Cerebellar cortex (tissue), 1 donor: ENCODE measurements at regions not wholly inside any gene's neighbourhood (a gene's known extent, or its start where the extent isn't known, plus 50 kb on each side); places are given as distances from the start of the nearest gene placed in this dataset.
"Not testable (repeated sequence)": the region's sequence is repeated elsewhere in the genome, so short reads cannot be mapped to it uniquely, and the experiment has no call there.

Source experiments
- DNase-seq: peaks from one replicate; pipeline ENCODE4 v3.0.0-alpha.2; 2015; ENCODE audit warnings: low spot score

DNA sequence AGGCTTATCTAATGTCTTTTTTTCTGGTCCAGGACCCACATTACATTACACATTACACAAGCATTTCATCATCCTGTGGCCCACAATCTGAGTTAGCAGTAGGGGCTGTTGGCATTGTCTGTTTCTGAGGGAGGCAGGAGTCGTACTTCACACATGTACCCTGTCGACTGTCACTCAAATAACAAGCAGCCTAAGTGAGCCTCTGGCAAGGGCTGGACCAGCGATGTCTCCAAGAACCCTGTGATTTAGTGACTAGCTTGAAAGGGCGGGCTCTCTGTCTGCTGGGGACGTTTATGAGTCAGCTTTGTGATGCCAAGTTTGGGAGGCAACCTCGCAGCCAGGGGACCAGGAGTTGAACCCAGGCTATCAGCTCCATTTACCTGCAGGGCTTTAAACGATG is 251.4 kb downstream of the HS3ST3B1 start:
- no peak for DNase-seq

DNA sequence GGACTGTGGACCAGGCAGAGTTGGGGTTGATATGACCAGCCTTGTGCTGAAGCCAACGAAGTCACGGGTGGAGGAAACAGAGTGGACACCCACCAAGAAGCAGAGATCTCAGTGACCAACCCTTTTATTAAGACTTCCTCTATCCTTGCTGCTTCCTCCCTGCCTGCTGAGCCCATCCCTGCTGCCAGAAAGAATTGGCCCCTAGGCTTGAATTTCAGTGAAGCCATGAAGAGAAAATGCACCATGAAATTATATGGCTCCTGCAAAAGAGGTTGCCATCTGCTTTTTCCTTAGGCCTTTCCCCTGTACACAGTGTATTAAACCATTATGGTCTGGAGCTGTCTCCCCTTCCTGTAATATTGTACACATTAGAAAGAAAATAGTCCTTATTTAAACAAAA is 246.7 kb downstream of the HS3ST3B1 start:
- no peak for DNase-seq

DNA sequence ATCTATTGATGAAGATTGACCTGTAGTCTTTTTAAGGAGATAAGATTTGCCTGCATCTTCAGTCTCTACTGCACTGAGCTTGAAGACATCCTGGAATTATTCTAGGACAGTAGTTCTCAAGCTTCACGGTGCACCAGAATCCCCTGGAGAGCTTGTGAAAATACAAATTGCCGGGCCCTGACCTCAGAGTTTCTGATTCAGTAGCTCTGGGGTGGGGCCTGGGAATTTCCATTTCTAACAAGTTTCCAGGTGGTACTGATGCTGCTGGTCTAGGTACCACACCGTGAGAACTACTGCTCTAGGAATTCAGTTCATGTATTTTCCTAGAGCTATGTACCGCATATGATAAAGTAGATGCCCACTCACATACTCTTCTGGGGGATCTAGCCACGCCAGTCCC is 246.1 kb downstream of the HS3ST3B1 start:
- DNase-seq: no peak

DNA sequence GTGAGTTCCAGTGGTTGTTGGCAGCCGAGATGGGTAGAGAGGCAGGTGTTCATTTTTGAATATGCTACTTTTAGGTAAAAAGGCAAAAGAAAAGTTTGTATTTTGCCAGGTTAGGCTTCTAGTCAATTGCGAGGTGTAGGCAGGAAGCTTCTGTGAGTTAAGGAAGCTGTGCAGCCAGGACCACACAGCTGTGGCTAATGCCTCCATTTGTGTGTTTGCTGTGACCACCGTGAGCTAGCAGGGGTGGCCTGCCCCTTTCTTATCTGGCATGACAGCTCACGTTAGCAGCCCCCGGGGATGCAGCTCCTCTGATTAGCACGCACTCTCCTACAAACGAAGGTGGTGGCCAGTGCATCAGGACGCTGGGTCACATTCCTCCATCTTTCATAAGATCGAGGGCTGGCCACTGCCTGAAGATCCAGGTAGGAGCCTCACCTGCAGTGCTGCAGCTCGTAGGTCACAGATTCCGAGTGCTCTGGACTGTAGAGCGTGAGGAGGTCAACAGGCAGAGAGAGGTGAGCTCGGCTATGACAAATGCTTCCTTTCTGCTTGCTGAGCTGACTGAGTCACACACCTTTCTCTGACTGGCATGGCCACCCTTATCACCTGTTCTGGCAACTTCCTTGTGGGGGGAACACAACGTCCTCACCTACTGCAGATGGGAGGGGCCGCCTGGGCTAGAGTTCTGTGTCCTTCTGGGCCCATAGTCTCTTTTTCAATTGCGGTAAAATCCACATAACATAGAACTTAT is 244.4 kb downstream of the HS3ST3B1 start:
- DNase-seq: no peak

DNA sequence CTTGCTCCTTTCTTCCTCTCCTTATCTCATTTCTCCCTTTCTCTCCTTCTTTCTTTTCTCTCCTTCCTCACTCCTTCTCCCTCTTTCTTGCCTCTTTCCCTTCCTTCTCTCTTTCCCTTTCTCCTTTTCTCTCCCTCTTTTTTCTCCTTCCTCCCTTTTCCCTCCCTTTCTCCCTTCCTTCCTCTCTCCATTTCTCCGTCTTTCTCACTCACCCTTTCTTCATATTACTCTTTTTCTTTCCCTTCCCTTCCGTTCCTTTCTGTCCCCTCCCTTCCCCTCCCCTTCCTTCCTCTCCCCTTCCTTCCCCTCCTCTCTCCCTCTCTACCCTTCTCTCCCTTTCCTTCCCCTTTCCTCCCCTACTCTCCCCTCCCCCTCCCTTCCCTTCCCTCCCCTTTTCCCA is 240.8 kb downstream of the HS3ST3B1 start:
- no peak for DNase-seq

DNA sequence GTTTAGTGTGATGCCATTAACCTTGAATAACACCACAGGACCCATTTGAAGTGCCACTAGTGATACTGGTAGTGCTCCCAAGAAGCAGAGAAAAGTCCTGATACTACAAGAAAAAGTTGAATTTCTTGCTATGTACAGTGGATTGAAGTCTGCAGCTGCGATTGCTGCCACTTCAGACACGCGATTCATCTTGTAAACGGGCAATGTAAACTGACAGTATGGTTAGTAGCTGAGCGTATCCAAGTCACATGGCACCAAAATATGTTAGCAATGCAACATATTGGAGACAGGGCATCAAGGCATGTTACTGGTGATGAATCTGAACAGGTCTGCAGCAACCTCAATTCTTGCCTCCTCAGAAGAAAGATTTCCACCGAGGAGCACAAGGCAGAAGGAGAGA is 238.9 kb downstream of the HS3ST3B1 start:
- no peak for DNase-seq

DNA sequence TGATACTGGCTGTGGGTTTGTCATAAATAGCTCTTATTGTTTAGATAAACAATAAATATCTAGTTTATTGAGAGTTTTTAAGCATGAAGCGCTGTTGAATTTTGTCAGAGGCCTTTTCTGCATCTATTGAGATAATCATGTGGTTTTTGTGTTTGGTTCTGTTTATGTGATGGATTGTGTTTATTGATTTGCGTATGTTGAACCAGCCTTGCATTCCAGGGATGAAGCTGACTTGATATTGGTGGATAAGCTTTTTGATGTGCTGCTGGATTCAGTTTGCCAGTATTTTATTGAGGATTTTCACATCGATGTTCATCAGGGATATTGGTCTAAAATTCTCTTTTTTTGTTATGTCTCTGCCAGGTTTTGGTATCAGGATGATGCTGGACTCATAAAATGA is 231.4 kb downstream of the HS3ST3B1 start:
- DNase-seq: not testable (repeated sequence)

DNA sequence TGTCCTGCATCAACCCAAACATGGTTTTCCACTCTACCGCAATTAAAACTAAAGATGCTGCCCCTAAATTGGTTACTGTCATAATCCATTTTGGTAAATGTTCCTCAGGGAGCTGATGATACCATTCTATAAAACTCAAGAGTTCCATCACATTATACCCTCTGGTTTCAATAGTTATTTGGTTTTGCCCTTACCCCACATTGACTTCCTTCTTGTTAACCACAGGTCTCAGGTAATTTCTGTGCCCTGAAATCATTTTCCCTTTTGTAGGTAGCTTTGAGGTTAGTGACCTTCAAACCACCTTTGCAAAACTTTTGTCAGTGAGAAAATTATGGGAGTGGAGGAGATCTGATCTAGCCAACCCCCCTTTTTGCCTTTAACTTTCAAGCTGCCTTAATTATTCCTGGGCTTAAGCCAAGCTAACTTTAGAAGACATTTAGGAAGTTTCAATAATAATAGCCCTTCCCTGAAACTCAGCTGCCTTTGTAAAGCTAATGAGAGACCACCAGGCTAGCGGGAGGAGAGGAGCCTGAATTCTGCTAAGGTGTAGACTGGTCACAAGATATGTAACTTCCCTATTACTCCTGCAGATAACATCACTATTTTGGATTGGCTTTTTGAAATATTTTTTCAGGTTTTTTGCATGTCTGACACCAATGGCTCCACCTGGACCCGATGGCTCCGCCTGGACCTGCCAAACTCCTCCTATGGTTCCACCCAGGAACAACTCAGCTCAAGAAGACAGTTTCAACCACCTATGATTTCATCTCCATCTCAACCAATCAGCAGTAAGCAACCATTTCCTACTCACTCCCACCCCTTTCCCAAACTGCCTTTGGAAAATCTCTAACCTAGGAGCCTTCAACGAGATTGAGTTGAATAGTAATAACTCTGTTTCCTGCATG is 224.9 kb downstream of the HS3ST3B1 start:
- DNase-seq: no peak

DNA sequence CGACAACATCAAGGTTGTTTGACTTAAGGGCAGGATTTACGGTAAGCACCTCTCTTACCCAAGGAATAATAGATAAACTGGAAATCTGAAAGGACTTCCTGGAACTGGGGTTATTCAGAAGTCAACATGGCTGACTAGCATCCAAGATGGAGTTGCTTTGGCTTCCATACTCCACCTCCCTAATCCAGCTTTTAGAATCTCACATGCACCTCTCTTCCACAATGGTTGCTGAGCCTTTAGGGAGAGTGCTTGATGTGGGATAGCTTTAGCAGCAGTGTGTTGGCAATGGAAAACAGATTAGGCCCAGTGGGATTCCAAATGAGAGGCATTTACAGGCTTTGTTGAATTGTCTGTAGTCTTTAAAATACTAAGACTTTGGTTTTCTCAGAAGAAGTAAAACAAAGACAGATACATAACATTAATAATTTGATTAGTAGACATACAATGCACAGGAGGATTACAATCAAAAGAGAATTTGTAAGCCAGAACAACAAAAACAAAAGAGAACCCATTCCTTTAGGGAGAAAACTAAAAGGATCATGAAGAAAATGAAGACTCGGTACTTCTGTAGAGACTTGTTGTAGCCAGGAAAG is 222.0 kb downstream of the HS3ST3B1 start:
- DNase-seq: no peak

DNA sequence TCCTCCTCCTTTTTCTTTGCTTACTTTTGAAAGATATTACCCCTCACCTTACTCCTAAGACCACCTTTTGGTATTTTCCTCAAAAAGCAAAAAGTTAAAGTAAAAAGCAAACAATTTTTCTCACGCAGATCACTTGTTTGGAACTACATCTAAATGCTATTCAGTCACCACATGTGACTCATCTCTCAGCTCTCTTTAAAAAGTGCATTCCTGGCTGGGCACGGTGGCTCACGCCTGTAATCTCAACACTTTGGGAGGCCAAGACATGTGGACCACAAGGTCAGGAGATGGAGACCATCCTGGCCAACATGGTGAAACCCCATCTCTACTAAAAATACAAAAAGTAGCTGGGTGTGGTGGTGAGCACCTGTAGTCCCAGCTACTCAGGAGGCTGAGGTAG is 218.0 kb downstream of the HS3ST3B1 start:
- not testable (repeated sequence) for DNase-seq

DNA sequence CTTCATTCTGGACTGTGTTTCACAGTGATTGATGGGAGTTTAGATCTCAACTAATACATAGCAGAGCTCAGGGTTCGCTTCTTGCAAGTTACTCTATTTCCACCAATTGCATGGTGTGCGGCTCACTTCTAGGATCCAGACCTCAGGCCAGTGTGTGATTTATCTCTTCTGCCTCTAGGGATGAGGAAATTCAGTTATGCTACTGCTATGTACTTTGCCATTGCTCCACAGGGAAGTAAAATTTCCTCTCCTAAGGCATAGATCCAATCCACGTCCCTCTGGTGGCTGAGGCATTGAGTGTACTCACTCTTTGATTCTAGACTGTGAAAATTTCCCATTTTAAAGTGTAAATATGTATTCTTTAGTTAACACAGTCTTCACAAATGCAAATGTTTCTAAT is 214.1 kb downstream of the HS3ST3B1 start:
- no peak for DNase-seq

DNA sequence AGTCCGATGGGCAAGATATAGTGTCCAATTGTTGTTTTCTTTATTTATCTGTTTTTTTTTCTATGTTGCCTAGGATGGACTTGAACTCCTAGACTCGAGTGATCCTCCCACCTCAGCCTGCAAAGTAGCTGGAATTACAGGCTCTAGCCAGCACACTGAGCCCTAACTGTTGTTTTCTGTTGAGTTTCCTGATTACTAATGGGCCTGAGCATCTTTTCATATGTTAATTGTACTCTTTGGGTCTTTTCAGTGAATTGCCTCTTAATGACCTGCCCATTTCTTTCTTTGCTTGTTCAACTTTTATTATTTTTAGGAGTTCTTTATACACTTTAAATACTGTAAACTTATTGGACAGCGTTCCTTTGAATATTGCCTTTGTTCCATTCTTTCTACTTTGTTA is 213.0 kb downstream of the HS3ST3B1 start:
- no peak for DNase-seq

DNA sequence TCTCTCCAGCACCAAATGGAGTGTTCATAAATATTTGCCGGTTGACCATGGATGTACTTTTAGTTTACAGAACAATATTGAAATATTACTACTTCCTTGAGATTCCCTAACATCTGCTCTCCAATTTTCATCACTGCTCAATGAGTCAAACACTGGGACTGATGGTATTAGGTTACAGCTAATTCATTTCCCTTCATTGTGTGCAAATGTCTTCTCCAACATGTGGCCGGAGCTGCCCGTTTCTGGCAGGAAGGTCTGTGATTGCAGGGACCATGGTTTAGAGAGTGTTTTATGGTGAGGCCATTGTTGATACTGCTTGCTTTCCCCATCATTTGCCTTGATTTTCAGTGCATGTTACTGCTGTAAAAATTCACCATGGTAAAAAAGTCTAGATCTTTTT is 209.3 kb downstream of the HS3ST3B1 start:
- no peak for DNase-seq

DNA sequence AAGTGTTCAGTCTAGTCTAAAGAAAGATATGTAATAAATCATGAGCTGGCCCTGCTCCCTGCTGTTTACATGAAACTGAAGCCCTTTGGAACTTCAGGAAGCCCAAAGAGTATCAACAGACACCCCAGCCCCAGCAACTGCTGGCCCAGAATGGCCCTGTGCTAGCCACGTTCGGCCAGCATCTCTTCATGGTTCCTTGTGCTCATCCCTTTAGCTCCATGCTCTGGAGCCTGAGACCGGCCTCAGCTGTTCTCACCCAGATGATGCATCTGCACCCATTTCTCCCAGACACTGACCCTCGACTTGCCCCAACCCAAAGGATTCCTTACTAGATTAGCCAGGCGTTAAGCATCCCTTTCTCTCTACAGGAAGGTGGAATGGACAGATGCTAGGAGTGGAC is 207.3 kb downstream of the HS3ST3B1 start:
- DNase-seq: no peak

DNA sequence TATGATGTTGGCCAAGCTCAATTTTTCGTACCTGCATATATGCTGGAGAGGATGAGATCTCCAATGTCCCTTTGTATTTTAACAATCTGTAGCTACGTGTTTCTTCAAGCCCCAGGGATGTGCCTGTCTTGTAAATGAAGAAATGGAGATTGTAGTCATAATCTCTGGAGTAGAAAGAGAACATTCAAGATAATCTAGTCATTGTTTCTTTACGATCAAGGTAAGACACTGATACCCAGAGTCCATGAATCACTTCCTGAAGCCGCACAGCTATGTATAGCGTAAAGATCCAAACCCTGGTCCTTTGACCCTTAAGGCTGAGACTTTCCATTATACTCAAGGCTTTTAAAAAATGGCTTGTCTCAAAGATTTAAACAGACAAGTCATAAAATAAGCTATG is 205.5 kb downstream of the HS3ST3B1 start:
- DNase-seq: no peak

DNA sequence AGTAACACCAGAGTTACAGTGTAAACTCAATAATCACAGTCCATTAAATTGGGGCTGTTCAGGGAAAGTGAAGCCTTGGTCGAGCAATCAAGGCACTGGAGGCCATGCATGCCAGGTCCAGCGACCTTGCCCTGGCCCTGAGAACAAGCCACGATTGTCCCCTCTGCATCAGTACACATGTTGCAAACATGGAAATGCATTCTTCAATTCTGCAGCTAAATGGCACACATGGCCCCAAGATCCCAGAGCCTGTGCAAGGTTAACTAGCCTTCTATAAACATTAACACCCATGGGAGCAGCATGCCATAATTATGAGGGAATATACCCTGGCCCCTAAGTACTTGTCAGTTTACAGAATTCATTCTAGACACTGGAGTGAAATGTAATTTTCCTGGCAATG is 204.7 kb downstream of the HS3ST3B1 start:
- no peak for DNase-seq

DNA sequence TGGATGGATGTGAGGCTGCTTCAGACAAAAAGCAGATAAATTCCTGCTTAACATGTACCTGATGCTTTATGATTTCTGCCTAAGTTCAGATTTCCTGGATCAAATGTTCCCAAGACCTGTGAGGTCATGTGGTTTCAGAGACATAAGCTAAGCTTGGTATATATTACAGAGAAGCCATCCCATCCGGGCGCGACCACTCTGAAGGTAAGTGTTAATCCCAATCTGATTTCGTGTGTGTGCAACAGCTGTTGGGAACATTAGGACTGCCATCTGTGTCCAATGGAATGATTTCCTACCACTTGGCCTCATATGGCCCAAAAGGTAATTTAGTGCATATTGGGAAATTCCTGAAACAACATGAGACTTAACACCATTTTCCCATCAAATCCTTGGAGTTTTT is 199.1 kb downstream of the HS3ST3B1 start:
- DNase-seq: no peak

DNA sequence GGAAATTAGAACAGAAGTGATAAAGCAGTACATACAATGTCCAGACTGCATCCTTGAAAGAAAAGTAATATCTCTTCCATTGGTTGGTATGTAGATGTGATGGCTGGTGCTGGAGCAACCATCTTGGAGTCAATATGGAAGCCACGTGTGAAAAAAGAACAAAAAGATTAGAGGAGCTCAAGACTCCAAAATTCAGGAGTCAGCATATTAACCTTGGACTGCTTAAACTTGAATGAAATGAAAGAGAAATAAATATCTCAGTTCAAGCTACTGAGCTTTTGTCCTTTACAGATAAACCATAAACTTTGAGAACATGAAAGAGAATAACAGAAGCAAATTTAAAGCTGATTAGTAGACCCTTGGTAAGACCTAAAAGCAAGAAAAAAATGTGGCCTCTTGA is 197.9 kb downstream of the HS3ST3B1 start:
- no peak for DNase-seq

DNA sequence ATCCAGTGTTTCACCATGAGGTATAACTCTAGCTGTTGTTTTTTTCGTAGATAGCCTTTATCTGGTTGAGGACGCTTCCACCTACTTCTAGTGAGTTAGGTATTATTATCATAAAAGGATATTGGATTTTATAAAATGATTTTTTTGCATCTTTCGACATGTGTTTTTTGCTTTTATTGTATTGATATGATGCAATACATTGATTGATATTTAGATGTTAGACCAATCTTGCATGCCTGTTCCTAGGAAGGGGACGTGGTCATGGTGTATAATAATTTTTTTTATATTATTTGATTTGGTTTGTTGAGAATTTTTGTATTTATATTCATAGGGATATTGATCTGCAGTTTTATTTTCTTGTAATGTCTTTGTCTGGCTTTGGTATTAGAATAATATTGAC is 193.3 kb downstream of the HS3ST3B1 start:
- DNase-seq: no peak

DNA sequence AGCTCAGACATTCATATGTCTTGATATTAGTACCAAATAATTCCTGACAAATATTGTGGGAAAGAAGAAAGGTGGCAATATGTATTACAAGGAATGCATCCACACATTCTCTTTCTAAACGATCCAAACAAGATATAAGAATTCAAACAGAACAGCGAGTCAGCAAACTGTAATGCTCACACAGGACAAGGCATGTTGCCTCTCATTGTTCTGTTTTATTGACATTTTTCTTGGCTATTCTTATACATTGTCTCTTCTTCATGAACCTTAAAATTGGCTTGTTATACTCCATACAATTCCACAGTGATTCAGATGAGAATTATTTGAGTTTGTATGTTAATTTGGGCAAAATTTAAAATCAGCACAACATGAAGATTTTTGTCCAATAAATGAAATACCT is 189.1 kb downstream of the HS3ST3B1 start:
- DNase-seq: no peak

DNA sequence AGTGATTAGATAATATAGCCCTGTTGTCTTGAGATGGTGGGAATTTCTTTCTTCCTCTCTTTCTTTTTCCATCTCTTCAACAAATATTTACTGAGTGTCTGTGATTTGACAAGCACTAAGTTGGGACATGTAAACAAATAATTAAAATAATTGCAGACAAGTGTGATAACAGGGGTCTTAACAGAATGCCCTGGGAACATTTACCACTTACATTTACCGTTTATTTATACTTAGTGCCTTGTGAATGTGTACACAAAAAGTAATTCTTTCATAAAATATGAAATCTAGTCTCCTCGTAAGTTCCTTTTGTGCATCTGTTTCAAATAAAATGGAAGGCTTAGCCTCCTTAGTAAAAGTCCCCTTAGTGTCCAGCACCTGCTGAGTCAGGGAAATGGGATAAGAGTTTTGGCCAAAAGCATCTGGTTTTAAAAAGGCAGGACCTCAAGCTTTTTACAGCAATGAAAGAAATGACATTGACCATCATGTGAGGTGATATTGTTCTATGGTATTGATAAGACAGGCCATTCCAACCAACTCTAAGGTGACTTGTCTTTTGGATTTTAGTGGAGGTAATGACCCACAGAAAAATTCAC is 188.2 kb downstream of the HS3ST3B1 start:
- DNase-seq: no peak

DNA sequence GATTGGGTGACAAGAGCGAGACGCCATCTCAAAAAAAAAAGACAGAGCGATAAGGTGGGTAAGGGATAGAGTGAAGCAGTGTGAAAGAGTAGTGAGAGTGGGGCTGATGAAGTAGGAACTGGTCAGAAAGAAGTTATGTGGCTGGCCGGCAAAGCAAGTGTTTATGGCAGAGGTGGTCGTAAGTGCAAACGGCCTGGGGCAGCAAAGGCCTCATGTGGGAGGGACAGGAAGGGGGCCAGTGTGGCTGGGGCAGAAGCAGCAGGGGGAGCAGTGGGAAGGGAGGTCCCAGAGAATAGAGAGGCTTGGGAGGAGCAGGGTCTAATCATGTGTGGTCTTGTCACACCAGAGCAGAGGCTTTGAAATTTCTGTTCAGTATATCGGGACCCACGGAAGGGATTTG is 186.2 kb downstream of the HS3ST3B1 start:
- no peak for DNase-seq

DNA sequence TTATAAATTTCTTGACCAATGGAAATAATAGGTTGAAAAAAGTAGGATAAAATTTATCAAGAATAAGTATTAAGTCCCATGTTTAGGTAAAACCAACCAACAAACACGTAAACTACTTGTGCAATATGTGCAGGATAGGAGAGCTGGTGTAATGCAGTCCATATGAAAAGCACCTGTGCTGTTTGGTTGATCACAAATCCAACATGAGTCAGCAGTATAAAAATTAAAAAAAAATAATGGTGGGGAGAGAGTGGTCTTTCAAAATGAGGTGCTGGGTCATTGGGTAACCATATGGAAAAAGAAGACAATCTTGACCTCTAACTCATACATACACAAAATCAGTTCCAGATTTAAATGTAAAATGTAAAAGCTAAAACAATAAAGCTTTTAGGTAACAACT is 181.8 kb downstream of the HS3ST3B1 start:
- DNase-seq: no peak
